ENCODE measurements at regions not wholly inside any gene's neighbourhood (a gene's known extent, or its start where the extent isn't known, plus 50 kb on each side); places are given as distances from the start of the nearest gene placed in this dataset.

- TF ChIP-seq CTCF (IDR thresholded peaks at IDR 0.05) (no peak), POLR2A (IDR thresholded peaks at IDR 0.05) (no peak)
Measured at GRCh38 chr7:358352-358751, 68.4 kb downstream of the FOXL3 start.

Data from heart left ventricle (tissue), 13 donors.